Neural progenitor cell (in vitro differentiated cells): ENCODE measurements at regions not wholly inside any gene's neighbourhood (a gene's known extent, or its start where the extent isn't known, plus 50 kb on each side); places are given as distances from the start of the nearest gene placed in this dataset.

Experiments
- CTCF ChIP-seq: fragments of 200-600 bp; sonication (generic); IDR thresholded peaks from 2 replicates; pipeline ENCODE4 v1.5.1; 2017; ENCODE audit warnings: antibody characterized with exemption, mild to moderate bottlenecking
- EZH2 ChIP-seq: fragments of 200-600 bp; sonication (generic); IDR thresholded peaks from 2 replicates; pipeline ENCODE4 v1.6.1; 2017; ENCODE audit warnings: antibody characterized with exemption, mild to moderate bottlenecking, moderate library complexity
- EZH2phosphoT487 ChIP-seq: fragments of 200-600 bp; sonication (generic); IDR thresholded peaks from 2 replicates; pipeline ENCODE4 v1.6.1; 2017; ENCODE audit warnings: antibody characterized with exemption

- TF ChIP-seq CTCF: no peak
- no peak for TF ChIP-seq EZH2phosphoT487
- TF ChIP-seq EZH2: no peak
These were observed 95.9 kb upstream of the ACKR3 start for GRCh38 chr2:236473691-236474090.
